ENCODE measurements at regions not wholly inside any gene's neighbourhood (a gene's known extent, or its start where the extent isn't known, plus 50 kb on each side); places are given as distances from the start of the nearest gene placed in this dataset.

DNA sequence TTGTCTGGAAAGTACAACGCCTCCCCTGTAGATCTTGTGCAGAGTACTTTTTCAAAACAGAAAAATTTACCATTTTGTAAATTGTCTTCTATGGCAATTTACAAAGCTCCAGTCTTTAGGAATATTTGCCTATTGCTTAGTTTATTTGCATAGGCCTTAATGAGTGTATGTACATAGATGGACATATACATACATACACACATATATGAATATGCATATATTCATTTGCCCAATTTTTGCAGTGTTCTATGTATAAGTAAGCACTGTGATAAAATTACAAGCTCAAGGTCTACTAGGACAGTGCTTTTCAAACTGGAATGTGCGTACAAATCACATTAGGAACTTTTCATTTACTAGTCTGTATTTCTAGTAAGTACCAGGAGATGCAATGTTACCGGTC is 301.3 kb upstream of the SMARCA2 start:
- no peak for DNase-seq

DNA sequence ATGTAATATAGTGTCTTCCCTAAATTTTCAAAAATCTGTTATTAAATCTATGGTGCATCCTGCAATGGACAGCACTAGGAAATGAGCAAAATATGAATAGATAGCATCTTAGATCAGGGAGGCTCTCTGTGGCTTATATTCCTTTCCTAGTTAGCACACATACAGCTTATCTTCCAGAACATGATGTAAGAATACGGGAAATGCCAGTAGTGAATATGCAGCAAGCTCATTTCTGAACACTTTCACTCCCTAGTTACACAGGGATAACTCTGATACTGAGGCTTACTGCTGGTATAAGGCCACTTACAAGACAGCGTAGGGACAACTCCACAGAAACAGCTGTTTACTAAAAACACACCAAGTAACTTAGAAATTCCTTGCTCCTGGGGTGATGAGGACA is 297.3 kb upstream of the SMARCA2 start:
- no peak for DNase-seq

DNA sequence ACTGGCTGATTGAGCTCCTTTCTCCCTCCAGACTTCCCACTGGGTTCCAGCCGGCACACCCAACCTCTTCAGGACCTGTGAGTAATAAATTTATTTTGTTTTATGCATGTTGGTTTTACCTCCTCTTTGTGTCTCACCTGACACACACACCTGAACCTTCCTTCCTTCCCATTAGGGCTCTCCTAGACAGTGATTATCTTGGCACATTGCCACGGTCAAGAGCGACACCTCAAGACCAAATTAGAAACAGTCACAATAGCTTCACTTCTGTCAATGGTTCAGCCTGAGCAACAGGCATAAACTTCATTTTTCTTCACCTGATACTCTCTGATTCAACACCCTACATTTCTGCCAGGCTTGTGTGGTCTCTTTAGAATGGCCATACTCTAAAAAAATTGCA is 296.3 kb upstream of the SMARCA2 start:
- DNase-seq, result no peak

DNA sequence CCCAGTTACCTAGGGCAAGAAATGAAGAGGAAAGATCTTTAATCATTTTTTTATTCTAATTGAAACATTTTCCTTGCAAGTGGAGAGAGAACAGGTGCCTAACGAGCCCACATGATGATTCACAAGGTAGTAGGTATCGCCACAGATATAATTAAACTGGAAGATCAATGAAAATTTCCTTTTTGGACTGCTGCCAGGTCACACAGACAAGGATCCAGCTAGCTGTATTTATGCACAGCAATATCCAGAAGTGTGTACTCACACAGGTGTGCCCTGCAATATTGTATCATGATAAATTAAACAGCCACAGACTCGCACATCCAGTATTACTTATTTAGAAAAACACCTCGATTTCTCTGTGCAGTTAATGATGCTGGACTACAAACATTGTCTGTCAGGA is 294.0 kb upstream of the SMARCA2 start:
- peak; percentile 28 for DNase-seq

DNA sequence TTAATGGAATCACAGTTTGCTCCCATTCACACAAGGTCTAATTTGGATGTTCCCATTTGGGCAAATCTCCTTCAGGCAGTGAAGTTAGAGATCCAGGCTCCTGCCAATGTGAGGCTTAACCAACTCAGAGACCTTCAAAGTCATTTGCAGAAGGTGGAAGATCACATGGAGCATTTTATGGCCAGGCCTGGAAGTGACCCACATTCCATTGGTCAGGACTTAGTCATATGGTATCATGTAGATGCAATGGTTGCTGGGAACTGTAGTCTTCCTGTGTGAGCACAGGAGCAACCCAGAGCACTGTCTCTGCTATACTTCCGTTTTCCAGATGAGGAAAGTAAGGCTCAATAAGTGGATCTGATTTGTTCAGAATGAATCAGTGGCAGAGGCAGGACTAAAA is 292.7 kb upstream of the SMARCA2 start:
- no peak for DNase-seq

DNA sequence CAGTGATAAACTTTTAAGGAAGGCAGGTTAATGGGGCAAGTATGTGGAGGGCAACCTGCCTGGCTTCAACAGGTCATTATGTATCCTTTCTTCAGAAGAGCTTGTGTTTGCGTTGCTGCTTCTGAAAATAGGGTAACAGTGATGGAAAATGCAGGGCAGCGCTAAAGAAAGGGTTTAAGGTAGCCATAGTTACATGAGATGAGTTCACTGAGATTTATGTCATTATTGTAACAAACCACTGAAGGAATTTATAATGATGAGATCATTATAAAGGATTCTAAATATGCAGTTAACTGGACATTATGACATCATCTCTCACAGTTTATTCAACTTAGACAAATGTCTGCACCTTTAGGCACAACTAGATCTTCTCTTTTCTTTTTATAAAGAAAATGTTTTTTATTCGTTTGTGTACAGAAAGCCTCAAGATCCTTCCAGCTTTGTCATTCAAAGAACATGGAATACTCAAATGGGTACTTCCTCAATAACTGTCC is 291.6 kb upstream of the SMARCA2 start:
- no peak for DNase-seq

DNA sequence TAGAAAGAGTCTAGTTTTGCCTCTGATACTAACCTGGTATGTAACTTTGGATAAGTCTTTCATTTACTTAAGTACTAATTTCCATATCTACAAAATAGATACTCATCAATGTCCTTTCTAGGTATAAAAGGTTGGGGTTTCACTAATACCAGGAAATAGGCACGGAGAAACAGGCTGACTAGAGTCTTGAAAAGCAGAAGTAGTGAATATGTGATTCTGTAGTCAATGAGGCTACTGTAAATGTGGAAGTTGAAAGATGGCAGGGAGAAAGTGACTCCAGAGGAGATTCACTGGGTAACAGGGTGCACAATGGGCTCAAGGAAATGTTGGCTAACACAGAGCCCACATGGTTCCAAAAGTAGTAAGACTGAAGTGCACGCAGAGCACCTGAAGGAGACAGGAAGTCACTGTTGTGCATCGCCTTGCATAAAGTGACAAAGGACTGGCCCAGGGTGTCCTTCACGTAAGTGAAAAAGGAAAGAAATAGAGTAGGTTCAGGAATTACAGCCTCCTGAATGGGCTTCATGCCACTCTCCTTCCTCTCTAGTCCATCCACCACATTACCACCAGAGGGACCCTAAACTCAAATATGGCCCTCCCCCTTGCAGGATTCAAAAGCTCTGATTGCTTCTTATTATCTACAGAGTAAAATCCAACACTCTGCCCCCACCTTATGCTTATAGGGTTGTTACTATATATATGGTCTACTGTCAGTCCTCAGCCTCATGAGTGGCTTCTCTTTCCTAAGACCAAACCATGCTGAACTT is 288.0 kb upstream of the SMARCA2 start:
- peak; percentile 40 for DNase-seq

DNA sequence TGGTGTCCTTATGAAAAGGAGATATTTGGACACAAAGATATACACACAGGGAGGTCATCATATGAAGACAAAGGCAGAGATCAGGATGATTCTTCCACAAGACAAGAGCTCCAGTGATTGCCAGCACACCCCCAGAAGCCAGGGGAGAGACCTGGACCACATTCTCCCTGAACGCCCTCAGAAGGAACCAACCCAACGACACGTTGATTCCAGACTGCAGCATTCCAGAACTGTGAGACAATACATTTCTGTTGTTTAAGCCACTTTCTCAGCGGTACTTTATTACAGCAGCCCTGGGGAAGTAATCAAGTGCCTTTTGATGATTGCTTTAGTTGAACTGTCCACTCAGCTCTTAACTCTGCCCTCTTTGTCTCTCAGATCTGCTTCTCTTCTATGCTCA is 285.5 kb upstream of the SMARCA2 start:
- no peak for DNase-seq

DNA sequence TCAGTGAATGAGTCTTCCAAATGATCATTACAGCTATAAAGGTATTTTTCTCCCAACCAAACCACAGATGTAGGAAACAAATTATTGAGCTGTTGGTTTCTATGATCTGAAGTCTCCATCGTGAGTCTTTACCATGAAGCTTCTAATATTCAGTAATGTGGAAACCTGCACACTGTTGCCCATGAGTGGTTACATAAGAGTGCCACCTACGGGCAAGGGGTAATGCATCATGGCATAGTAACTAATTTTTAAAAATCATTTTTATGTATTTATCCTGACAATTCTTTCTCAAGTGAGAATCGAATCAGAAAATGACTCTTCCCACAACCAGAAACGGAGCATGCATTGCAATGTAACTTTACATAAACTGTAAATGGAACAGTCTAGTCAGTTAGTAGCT is 282.5 kb upstream of the SMARCA2 start:
- peak; percentile 56 for DNase-seq

DNA sequence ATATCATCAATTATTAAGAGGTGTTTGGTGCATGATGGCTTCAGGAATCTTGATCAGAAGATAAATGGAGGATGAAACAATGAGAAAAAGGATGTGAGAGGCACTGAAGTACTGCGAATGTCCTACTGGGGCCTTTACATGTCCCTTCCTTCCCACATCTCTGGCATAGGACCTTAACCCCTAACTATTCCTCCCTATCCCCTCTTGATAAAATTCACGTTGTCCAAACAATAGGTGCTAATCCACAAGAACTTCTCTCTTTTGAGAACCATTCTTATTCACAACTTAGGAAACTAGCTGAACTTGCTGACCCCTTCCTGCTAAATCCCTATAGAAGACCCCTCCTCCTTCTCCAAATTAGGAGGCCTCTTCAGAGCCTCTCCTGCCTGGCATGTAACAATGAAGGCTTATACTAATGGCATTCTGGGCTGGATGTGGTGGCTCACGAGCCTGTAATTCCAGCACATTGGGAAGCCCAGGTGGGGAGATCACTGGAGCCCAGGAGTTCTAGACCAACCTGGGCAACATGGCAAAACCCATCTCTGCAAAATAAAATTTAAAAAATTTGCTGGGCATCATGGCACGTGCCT is 276.5 kb upstream of the SMARCA2 start:
- no peak for DNase-seq

DNA sequence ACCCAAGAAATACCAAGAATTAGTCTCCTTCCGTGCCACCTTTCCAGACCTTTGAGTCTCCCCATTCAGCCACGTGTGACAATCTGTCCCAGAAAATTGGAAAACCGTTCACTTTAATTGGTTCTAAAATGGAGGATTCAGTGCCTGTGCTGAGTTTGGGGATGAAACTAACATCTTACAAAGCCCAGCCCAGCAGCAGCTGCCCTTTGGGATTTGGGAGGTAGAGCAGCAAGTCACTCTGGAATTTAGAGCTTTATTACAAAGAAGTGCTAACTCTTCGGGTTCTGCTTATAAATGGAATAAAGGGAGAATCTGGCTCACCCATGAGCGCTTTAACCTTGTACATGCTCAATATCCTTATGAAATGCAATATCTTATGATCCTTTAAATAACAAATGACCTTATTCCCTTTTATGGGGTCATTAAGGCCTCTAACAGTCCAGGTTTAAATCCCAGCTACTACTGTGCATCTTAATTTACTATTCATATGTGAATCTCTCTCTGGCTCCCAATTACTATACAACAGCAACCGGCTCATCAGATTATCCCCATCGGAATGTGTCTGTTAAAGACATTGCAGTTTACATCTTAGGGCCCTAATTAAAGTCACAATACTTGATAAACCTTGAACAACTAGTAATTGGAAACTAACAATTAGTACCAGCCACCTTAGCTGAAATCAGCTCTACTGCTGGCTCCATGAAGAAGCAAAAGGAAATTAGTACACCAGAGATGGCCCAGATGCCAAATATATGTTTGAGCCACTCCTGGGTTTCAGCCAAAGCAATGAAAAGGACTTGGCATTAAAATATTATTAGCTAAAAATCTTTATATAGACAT is 271.8 kb upstream of the SMARCA2 start:
- DNase-seq, result no peak

DNA sequence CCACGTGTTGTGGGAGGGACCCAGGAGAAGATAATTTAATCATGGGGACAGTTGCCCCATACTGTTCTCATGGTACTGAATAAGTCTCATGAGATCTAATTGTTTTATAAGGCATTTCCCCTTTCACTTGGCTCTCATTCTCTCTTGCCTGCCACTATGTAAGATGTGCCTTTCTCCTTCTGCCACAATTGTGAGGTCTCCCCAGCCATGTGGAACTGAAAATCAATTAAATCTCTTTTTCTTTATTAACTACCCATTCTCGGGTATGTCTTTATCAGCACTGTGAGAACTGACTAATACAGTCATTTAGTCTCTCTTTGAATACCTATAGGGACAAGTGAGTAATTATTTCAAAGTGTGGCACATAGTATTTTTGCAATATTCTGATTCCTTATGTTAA is 269.2 kb upstream of the SMARCA2 start:
- no peak for DNase-seq

DNA sequence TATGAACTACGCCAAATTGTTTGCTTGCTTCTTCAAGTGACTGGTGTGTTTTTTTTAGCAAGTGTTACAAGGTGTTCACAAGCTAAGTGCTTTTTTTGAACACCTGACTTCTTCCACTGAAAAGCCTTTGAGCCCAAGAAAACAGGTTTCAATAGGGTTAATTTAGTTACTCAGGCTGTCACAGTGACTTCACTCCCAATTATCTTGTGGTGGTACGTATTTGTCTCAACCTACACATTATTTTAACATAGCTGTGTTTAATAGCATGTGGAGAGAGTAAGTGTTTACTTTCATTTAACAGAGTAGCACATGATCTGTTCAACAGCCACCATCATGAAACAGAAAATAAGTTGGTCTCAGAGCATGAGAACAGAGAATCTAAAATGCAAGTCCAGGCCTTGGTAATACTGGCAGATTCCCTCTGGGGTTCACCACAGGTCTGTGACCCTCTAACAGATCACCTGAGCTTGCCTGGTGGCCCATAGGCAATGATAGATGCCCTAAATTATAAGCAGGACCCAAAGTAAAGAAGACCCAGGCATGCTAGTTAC is 267.7 kb upstream of the SMARCA2 start:
- DNase-seq, result no peak

DNA sequence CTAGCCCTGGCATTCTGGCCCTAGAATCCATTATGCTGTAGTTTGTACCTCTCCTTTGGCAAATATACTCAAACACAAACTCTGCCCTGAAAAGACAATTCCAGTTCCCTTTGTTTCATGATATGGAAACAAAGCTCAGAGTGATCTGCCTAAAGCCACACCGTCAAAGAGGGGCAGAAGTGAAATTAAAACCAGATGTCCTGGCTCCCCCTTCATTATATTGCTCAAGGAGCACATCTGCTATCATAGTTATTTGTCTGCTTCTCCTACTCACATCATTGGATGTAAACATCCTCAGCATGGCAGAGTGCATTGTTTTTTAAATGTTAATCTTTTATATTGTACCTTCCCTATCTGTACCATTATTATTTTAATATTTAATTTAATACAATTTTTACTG is 266.7 kb upstream of the SMARCA2 start:
- DNase-seq, result peak; percentile 57

DNA sequence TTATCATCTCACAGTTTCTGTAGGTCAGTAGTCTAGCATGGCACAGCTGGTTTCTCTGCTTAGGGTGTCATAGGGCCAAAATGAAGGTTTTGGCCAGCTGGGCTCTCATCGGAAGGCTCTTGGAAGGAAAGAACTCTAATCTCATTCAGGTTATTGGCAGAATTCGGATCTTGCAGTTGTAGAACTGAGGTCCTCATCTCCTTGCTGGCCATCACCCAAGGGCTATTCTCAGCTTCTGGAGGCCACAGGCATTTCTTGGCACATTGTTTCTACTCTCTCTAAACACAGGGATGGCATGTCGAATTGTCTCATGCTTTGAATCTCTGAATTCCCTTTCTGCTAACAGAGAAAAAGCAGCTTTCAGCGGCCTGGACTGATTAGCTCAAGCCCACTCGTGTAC is 258.0 kb upstream of the SMARCA2 start:
- DNase-seq, result no peak

DNA sequence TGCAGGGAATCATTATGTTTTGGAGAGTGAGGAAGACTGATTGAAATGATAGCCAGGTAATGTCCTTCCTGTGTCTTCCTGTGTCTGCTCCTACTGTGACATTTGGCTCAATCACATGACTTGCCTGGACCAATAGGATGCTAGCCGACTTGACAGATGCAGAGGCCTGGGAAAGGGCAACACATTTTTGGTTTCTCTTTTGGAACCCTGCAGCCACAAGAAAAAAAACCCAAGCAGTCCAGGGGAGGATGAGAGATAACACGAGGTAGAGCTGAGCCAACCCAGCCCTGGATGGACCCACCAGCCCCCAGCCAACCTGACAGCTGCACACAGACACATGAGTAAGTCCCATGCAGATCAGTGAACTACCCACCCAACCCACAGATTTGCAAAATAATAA is 256.1 kb upstream of the SMARCA2 start:
- peak; percentile 44 for DNase-seq

DNA sequence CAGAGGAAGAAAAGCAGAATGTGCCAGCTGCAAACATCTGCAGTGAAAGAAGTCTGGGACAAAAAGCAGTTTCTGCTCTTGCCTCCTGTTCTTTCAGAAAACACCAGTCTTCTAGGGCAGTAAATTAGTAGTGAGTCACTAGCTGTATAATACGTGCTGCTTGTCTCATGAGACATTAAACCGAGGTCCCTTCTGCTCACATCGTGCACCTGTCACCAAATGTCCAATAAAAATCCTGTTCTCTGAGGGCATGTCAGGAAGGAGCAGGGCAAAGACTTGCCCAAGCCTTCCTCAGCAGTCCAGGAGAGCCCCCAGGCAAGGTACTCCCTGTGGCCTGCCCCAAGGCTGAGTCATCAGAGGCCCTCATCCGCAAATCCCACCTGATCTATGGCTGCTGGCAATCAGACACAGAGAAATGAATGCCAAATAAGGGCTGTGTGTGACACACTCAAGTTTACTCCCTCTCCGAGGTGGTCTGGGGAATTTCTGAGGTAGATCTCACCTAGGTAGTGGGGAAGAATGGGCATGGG is 255.3 kb upstream of the SMARCA2 start:
- peak; percentile 76 for DNase-seq

DNA sequence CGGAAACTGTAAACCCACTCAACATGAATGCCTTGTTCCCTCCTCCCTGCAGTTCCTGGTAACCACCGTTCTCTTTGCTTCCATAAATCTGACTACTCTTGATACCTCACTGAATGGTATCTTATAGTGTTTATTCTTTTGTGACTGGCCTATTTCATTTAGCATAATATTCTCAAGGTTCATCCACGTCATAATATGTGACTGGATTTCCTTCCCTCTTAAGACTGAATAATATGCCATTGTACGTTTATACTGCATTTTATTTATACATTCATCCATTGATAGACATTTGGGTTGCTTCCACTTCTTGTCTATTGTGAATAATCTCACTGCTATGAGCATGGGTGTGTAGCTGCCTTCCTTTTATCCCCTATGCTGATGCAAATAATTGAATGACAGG is 253.3 kb upstream of the SMARCA2 start:
- no peak for DNase-seq

DNA sequence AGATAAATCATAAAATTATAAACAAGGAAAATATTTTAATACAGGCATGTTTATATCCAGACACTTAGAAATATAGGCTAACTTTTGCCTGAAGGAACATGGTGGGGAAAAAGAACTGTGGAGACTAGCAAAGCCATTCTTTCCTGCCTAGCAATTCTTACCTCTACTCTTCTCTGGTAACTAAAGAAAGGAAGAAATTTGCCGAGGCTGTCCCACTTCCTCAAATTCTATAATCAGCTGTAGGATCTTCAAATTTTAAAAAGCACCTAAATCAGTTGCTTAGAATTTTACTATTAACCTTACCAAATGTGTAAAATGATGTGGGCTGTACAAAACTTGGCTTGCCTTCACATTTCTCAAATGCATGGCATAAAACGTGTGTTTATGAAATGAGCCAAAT is 249.1 kb upstream of the SMARCA2 start:
- no peak for DNase-seq

DNA sequence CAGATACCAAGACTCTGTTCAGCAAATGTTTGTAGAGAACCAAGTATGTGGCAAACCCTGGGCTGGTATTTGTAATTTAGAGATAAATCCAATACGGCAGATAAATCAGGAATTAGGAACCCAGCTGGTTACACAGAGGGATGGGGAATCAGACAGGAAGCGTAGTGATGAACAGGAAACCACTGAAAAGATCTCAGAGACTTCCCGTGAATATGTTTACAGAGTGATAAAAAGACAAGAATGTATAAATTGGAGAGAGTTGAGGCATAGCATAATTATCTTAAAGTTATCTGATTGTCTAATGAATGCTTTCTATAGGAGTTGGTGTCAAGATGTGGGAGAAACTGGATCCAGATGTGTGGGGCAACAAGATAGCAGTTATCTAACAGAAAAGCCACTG is 246.6 kb upstream of the SMARCA2 start:
- DNase-seq, result peak; percentile 77

DNA sequence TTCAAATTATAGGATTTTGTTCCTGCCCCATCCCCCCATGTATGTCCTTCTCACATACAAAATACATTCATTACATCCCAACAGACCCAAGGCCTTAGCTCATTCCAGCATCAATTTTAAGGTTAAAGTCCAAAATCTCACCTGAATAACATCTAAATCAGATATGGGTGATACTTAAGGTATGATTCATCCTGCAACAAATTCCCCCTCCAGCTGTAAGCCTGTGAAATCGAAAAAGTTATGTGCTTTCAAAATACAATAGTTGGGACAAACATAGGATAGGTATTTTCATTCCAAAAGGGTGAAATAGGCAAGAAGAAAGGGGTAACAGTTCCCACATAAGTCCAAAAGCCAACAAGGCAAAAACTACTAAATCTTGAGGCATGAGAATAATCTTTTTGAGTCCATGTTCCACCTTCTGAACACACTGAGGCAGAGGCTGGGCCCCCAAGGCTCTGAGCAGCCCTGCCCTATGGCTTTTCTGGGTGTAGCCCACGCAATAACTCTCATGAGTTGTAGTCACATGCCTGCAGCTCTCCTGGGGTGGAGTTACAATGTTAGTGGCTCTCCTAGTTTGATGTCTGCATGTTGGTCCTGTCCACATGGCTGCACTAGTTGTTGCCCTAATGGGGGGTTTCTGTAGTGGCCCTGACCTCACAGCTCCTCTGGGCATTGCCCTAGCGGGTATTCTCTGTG is 243.9 kb upstream of the SMARCA2 start:
- DNase-seq, result no peak

DNA sequence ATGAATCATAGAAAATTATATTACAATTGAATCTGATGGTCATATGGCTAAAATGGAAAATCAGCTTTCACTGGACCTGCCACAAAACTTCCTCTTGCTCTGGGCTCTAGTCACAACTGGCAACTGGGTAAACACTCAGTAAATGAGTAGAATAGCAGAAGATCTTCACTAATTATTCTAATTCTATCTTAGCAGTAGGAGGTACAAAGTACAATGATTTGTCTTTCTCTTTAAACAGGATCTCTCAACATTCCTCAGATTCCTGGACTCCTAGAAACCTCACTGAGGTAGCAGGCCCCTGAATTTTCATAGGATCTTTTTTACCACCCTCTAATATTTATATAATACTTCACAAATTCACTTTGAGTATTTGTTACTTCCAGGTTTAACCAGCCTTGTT is 239.9 kb upstream of the SMARCA2 start:
- no peak for DNase-seq

DNA sequence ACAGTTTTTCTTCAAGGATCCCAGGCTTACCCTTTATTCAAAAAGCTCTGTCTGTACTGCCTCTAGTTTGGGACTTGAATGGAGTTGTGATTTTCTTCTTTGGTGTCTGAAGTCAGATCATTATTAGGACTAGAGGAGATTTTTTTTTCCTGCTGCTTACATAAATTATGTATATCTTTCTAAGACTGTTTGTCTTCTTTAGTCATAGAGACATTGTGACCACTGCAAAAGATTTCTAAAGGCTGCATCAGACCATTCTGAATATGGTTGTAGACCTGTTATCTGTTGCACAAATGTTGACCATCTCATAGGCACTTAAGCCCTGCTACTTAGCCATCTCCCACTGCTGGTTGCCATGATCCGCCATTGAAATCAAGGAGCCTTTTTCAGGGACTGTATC is 238.5 kb upstream of the SMARCA2 start:
- no peak for DNase-seq
